Heart left ventricle (tissue), 13 donors: ENCODE measurements at regions not wholly inside any gene's neighbourhood (a gene's known extent, or its start where the extent isn't known, plus 50 kb on each side); places are given as distances from the start of the nearest gene placed in this dataset.

ENCODE experiments used
- POLR2A ChIP-seq, 2 donors: fragments of 450-650 bp; IDR thresholded peaks; one replicate each; pipeline ENCODE4 v1.6.1; 2017; ENCODE audit warnings: antibody characterized with exemption in 2 of 2, mild to moderate bottlenecking in 2 of 2, moderate library complexity in 2 of 2
- TF ChIP-seq, protein P1 (sequence below), 12 donors: fragments of 200-600 bp; sonication (generic) in 4 of 12; IDR thresholded peaks; one replicate each; pipeline versions ENCODE4 v1.5.0 to v1.8.0; 2018 to 2022; ENCODE audit warnings: antibody characterized with exemption in 12 of 12, mild to moderate bottlenecking in 5 of 12
- donor health status: ischemic (EF 13 %, LVEDD 7.1; RV severe dilation, severe dysfunction).
- donor health status: DM: no; HTN: yes; CAD: no.
- donor health status: DM: no; HTN: no; CAD: no.
- donor health status: ischemic (EF 25% LVEDD 6.9; RV normal size, moderate dysfunction).
- donor health status: ischemic (EF 25% LVEDD 5.7; RV mildly dilated, moderate dysfunction).
- donor health status: ischemic (EF 35%, LVEDD 5.7; RV mildly dilated, moderate dysfunction).
- donor health status: nonischemic (EF 11% LVEDD 7.7; RV severe dilation, severe dysfunction).
- donor health status: DM: yes; HTN: yes; CAD: no.
- donor health status: PGD.
- donor health status: ischemic (EF 29% LVEDD 5.4; RV normal size, mild dysfunction).
- donor health status: nonischemic (EF 23%, LVEDD 6.1; RV moderate dilation, normal function).

DNA sequence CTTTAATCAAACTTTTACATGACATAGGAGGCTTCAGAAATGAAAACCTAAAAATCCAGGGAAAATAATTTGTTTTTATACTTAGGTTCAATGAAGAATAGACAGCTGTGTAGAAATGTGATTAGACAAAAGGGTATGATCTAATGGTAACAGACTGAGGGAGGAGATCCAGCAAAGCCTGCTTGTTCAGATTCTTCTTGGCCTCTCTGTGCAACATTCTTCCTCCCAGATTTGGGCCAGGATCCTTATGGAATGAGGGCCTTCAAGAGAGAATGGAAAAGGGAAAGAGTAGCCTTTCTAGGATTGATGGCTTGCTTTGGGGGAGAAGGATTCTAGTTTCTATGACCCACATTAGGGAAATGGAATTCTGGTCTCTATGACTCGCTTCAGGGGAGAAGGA is 94.5 kb upstream of the G2E3 start:
- TF ChIP-seq, protein P1, sequence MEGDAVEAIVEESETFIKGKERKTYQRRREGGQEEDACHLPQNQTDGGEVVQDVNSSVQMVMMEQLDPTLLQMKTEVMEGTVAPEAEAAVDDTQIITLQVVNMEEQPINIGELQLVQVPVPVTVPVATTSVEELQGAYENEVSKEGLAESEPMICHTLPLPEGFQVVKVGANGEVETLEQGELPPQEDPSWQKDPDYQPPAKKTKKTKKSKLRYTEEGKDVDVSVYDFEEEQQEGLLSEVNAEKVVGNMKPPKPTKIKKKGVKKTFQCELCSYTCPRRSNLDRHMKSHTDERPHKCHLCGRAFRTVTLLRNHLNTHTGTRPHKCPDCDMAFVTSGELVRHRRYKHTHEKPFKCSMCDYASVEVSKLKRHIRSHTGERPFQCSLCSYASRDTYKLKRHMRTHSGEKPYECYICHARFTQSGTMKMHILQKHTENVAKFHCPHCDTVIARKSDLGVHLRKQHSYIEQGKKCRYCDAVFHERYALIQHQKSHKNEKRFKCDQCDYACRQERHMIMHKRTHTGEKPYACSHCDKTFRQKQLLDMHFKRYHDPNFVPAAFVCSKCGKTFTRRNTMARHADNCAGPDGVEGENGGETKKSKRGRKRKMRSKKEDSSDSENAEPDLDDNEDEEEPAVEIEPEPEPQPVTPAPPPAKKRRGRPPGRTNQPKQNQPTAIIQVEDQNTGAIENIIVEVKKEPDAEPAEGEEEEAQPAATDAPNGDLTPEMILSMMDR (IDR thresholded peaks at IDR 0.05): no peak
- no peak for TF ChIP-seq POLR2A (IDR thresholded peaks at IDR 0.05)
